NT2/D1 (cell line): ENCODE measurements at regions not wholly inside any gene's neighbourhood (a gene's known extent, or its start where the extent isn't known, plus 50 kb on each side); places are given as distances from the start of the nearest gene placed in this dataset.
"Not testable (repeated sequence)": the region's sequence is repeated elsewhere in the genome, so short reads cannot be mapped to it uniquely, and the experiment has no call there.

Experiments
- DNase-seq: peaks from one replicate; pipeline ENCODE4 v3.0.0-alpha.2; 2011; ENCODE audit warnings: low read depth, low spot score
- H3K27me3 ChIP-seq: 2 replicates; pipeline ENCODE4 v1.6.0; 2011; ENCODE audit warnings: mild to moderate bottlenecking; ENCODE audit not compliant: insufficient read length, insufficient read depth
- H3K36me3 ChIP-seq: 2 replicates; pipeline ENCODE4 v1.6.1; 2011; ENCODE audit warnings: mild to moderate bottlenecking, low read length, mixed read lengths; ENCODE audit not compliant: insufficient read depth, insufficient read length
- H3K4me1 ChIP-seq: 2 replicates; pipeline ENCODE4 v1.5.1; 2011; ENCODE audit not compliant: insufficient read depth, insufficient read length
- H3K4me3 ChIP-seq: 2 replicates; pipeline ENCODE4 v1.5.1; 2011; ENCODE audit warnings: low read depth; ENCODE audit not compliant: insufficient read length
- H3K9ac ChIP-seq: 2 replicates; pipeline ENCODE4 v1.6.0; 2011; ENCODE audit warnings: low read depth; ENCODE audit not compliant: insufficient read length
- H3K9me3 ChIP-seq: 2 replicates; pipeline ENCODE4 v1.5.1; 2011; ENCODE audit warnings: mild to moderate bottlenecking, low read length; ENCODE audit not compliant: insufficient read depth
- SUZ12 ChIP-seq: IDR thresholded peaks from 2 replicates; pipeline ENCODE4 v1.6.1; 2011; ENCODE audit not compliant: insufficient read length, insufficient read depth; ENCODE audit errors: extremely low read depth
- YY1 ChIP-seq: IDR thresholded peaks from 2 replicates; pipeline ENCODE4 v1.6.1; 2011; ENCODE audit not compliant: insufficient read length, insufficient read depth
- ZNF274 ChIP-seq: IDR thresholded peaks from 2 replicates; pipeline ENCODE4 v1.6.1; 2011; ENCODE audit warnings: mild to moderate bottlenecking, low read depth, low read length

GRCh38 chr7:112951070-112951469 is 135.6 kb downstream of the GPR85 start:
- Histone ChIP-seq H3K4me1 (no peaks in the 10 kb centered on the region), H3K9ac (no peak overlapping the region), H3K36me3 (no peaks in the 10 kb centered on the region), H3K9me3 (no peaks in the 10 kb centered on the region), H3K27me3 (no peaks in the 10 kb centered on the region), H3K4me3 (no peak overlapping the region)
- DNase-seq: no peak
- TF ChIP-seq ZNF274 (no peak), SUZ12 (no peak), YY1 (no peak)

GRCh38 chr7:112949682-112950081 is 136.9 kb downstream of the GPR85 start:
- not testable (repeated sequence) for DNase-seq, H3K36me3 ChIP-seq, H3K4me3 ChIP-seq, H3K9me3 ChIP-seq, H3K9ac ChIP-seq, H3K27me3 ChIP-seq, H3K4me1 ChIP-seq

- no peak for DNase-seq
- Histone ChIP-seq H3K9ac (no peak overlapping the region), H3K36me3 (no peaks in the 10 kb centered on the region), H3K4me3 (no peak overlapping the region), H3K9me3 (no peaks in the 10 kb centered on the region), H3K4me1 (no peaks in the 10 kb centered on the region), H3K27me3 (no peaks in the 10 kb centered on the region)
- no peak for TF ChIP-seq SUZ12
- TF ChIP-seq ZNF274: no peak
- TF ChIP-seq YY1: no peak
Measured at GRCh38 chr7:112946350-112946749, 140.3 kb downstream of the GPR85 start.

GRCh38 chr7:112945046-112945445 is 141.6 kb downstream of the GPR85 start:
- Histone ChIP-seq H3K9me3 (no peaks in the 10 kb centered on the region), H3K9ac (no peak overlapping the region), H3K27me3 (no peaks in the 10 kb centered on the region), H3K4me3 (no peak overlapping the region), H3K36me3 (no peaks in the 10 kb centered on the region), H3K4me1 (no peaks in the 10 kb centered on the region)
- no peak for TF ChIP-seq SUZ12
- no peak for TF ChIP-seq YY1
- TF ChIP-seq ZNF274: no peak
- no peak for DNase-seq

- no peak for DNase-seq
- no peaks in the 10 kb centered on the region for H3K4me1 ChIP-seq
- H3K36me3 ChIP-seq: no peaks in the 10 kb centered on the region
- H3K9me3 ChIP-seq: no peaks in the 10 kb centered on the region
- H3K9ac ChIP-seq: no peak overlapping the region
- no peak overlapping the region for H3K4me3 ChIP-seq
- no peaks in the 10 kb centered on the region for H3K27me3 ChIP-seq
- TF ChIP-seq ZNF274 (no peak), SUZ12 (no peak), YY1 (no peak)
Measured at GRCh38 chr7:112942981-112943380, 143.6 kb downstream of the GPR85 start.

- H3K27me3 ChIP-seq, H3K4me3 ChIP-seq, H3K9ac ChIP-seq, H3K4me1 ChIP-seq, H3K9me3 ChIP-seq, H3K36me3 ChIP-seq, DNase-seq: not testable (repeated sequence)
Measured at GRCh38 chr7:112942125-112942524, 144.5 kb downstream of the GPR85 start.

- Histone ChIP-seq H3K9me3 (no peaks in the 10 kb centered on the region), H3K4me3 (peak overlapping the region; percentile 49), H3K27me3 (no peaks in the 10 kb centered on the region), H3K4me1 (no peaks in the 10 kb centered on the region), H3K36me3 (no peaks in the 10 kb centered on the region), H3K9ac (peak overlapping the region; percentile 81)
- TF ChIP-seq ZNF274 (no peak), SUZ12 (no peak), YY1 (no peak)
- DNase-seq: no peak
Measured at GRCh38 chr7:112940314-112940732, 146.3 kb downstream of the GPR85 start.

- TF ChIP-seq SUZ12 (no peak), YY1 (no peak), ZNF274 (no peak)
- H3K9ac ChIP-seq: peak overlapping the region; percentile 81
- no peaks in the 10 kb centered on the region for H3K9me3 ChIP-seq
- no peaks in the 10 kb centered on the region for H3K4me1 ChIP-seq
- no peaks in the 10 kb centered on the region for H3K27me3 ChIP-seq
- no peaks in the 10 kb centered on the region for H3K36me3 ChIP-seq
- H3K4me3 ChIP-seq: peak overlapping the region; percentile 89
- DNase-seq: peak; percentile 99
Measured at GRCh38 chr7:112939574-112940313, 146.9 kb downstream of the GPR85 start.
